H9 (cell line): ENCODE measurements at regions not wholly inside any gene's neighbourhood (a gene's known extent, or its start where the extent isn't known, plus 50 kb on each side); places are given as distances from the start of the nearest gene placed in this dataset.

ENCODE experiments used
- DNase-seq: peaks from one replicate; pipeline ENCODE4 v3.0.0-alpha.2; 2017
- H2AFZ ChIP-seq: one replicate; pipeline ENCODE4 v1.6.1; 2013; ENCODE audit warnings: mild to moderate bottlenecking, low read length, control low read depth, moderate library complexity
- H2AK5ac ChIP-seq: 2 replicates; pipeline ENCODE4 v1.6.1; 2013; ENCODE audit warnings: low read length, control low read depth, mixed read lengths; ENCODE audit not compliant: insufficient read length
- H2BK120ac ChIP-seq: one replicate; pipeline ENCODE4 v1.6.1; 2013; ENCODE audit warnings: low read depth, mild to moderate bottlenecking, low read length, control low read depth, inconsistent platforms; ENCODE audit not compliant: poor library complexity, severe bottlenecking
- H2BK12ac ChIP-seq: 2 replicates; pipeline ENCODE4 v1.6.1; 2013; ENCODE audit warnings: low read length, control low read depth, mixed read lengths, low read depth; ENCODE audit not compliant: insufficient read length
- H2BK15ac ChIP-seq: 2 replicates; pipeline ENCODE4 v1.6.1; 2013; ENCODE audit warnings: low read depth, low read length, control low read depth
- H2BK20ac ChIP-seq: one replicate; pipeline ENCODE4 v1.6.1; 2013; ENCODE audit warnings: low read depth, mild to moderate bottlenecking, low read length, control low read depth, inconsistent platforms; ENCODE audit not compliant: poor library complexity, severe bottlenecking
- H2BK5ac ChIP-seq: 2 replicates; pipeline ENCODE4 v1.6.1; 2013; ENCODE audit warnings: low read length, control low read depth, mixed read lengths; ENCODE audit not compliant: insufficient read length
- H3K14ac ChIP-seq: 2 replicates; pipeline ENCODE4 v1.6.1; 2013; ENCODE audit warnings: low read length, control low read depth; ENCODE audit not compliant: insufficient read depth
- H3K18ac ChIP-seq: 2 replicates; pipeline ENCODE4 v1.6.1; 2013; ENCODE audit warnings: low read depth, mild to moderate bottlenecking, mixed read lengths, low read length, control low read depth; ENCODE audit not compliant: insufficient read length
- H3K23ac ChIP-seq: 2 replicates; pipeline ENCODE4 v1.6.1; 2013; ENCODE audit warnings: low read length, control low read depth, mixed read lengths, low read depth; ENCODE audit not compliant: insufficient read length
- H3K23me2 ChIP-seq: 2 replicates; pipeline ENCODE4 v1.6.1; 2013; ENCODE audit warnings: low read depth, mild to moderate bottlenecking, mixed read lengths, low read length, control low read depth; ENCODE audit not compliant: insufficient read length, poor library complexity, severe bottlenecking
- H3K27ac ChIP-seq: 2 replicates; pipeline ENCODE4 v1.5.1; 2013; ENCODE audit warnings: low read length, control low read depth, mixed read lengths, low read depth; ENCODE audit not compliant: insufficient read length
- H3K27me3 ChIP-seq: 2 replicates; pipeline ENCODE4 v1.6.1; 2013; ENCODE audit warnings: low read length, control low read depth, inconsistent platforms; ENCODE audit not compliant: insufficient read depth
- H3K4ac ChIP-seq: 2 replicates; pipeline ENCODE4 v1.6.1; 2013; ENCODE audit warnings: low read depth, mild to moderate bottlenecking, control low read depth, inconsistent platforms, low read length, moderate library complexity
- H3K4me1 ChIP-seq: 2 replicates; pipeline ENCODE4 v1.6.1; 2013; ENCODE audit warnings: low read length, control low read depth, inconsistent platforms; ENCODE audit not compliant: insufficient read depth
- H3K4me2 ChIP-seq: 2 replicates; pipeline ENCODE4 v1.6.1; 2013; ENCODE audit warnings: low read length, control low read depth, mixed read lengths; ENCODE audit not compliant: insufficient read length, insufficient read depth
- H3K56ac ChIP-seq: 2 replicates; pipeline ENCODE4 v1.6.1; 2013; ENCODE audit warnings: low read depth, mild to moderate bottlenecking, mixed read lengths, low read length, control low read depth; ENCODE audit not compliant: insufficient read length
- H3K79me1 ChIP-seq: 2 replicates; pipeline ENCODE4 v1.6.1; 2013; ENCODE audit warnings: low read depth, mild to moderate bottlenecking, moderate library complexity, low read length, control low read depth, inconsistent platforms; ENCODE audit not compliant: insufficient read depth, poor library complexity, severe bottlenecking
- H3K79me2 ChIP-seq: 2 replicates; pipeline ENCODE4 v1.6.1; 2013; ENCODE audit warnings: low read length, control low read depth, inconsistent platforms; ENCODE audit not compliant: insufficient read depth
- H3K9ac ChIP-seq: 2 replicates; pipeline ENCODE4 v1.6.1; 2013; ENCODE audit warnings: low read length, control low read depth, mixed read lengths; ENCODE audit not compliant: insufficient read length; ENCODE audit errors: extremely low read depth
- H3K9me3 ChIP-seq: one replicate; pipeline ENCODE4 v1.6.1; 2013; ENCODE audit warnings: low read depth, low read length, inconsistent platforms; ENCODE audit not compliant: control insufficient read depth
- H3T11ph ChIP-seq: one replicate; pipeline ENCODE4 v1.6.1; 2013; ENCODE audit warnings: mild to moderate bottlenecking, low read length, control low read depth, inconsistent platforms
- H4K20me1 ChIP-seq: one replicate; pipeline ENCODE4 v1.6.1; 2013; ENCODE audit not compliant: control insufficient read depth, insufficient read length, insufficient read depth
- H4K5ac ChIP-seq: 2 replicates; pipeline ENCODE4 v1.6.1; 2013; ENCODE audit warnings: low read depth, mild to moderate bottlenecking, mixed read lengths, low read length, control low read depth; ENCODE audit not compliant: insufficient read length
- H4K8ac ChIP-seq: replicated peaks from 2 replicates; pipeline ENCODE4 v1.6.1; 2013; ENCODE audit warnings: low read length, control low read depth, mixed read lengths, low read depth; ENCODE audit not compliant: insufficient read length
- H4K91ac ChIP-seq: 2 replicates; pipeline ENCODE4 v1.6.1; 2013; ENCODE audit warnings: low read depth, mild to moderate bottlenecking, moderate library complexity, mixed read lengths, low read length, control low read depth; ENCODE audit not compliant: insufficient read length
- H3K27ac Mint-ChIP-seq, 3 experiments: 2 replicates in 2 of 3; 3 replicates in 1 of 3; pipeline ENCODE4 v1.8.0; 2020 to 2021; ENCODE audit warnings: mixed read lengths in 3 of 3, mild to moderate bottlenecking in 1 of 3, moderate library complexity in 1 of 3
- H3K27me3 Mint-ChIP-seq: 2 replicates; pipeline ENCODE4 v1.8.0; 2021; ENCODE audit warnings: low read depth, mild to moderate bottlenecking, moderate library complexity, mixed read lengths
- H3K36me3 Mint-ChIP-seq, 3 experiments: 2 replicates in 2 of 3; 3 replicates in 1 of 3; pipeline ENCODE4 v1.8.0; 2020 to 2021; ENCODE audit warnings: low read depth in 3 of 3, mixed read lengths in 3 of 3; ENCODE audit not compliant: insufficient read depth in 1 of 3
- H3K4me1 Mint-ChIP-seq, 2 experiments: 2 replicates each; pipeline ENCODE4 v1.8.0; 2020; ENCODE audit warnings: mixed read lengths in 2 of 2
- H3K4me3 Mint-ChIP-seq, 2 experiments: 2 replicates in 1 of 2; 3 replicates in 1 of 2; pipeline ENCODE4 v1.8.0; 2020 to 2021; ENCODE audit warnings: mild to moderate bottlenecking in 2 of 2, mixed read lengths in 2 of 2, moderate library complexity in 1 of 2
- H3K9me3 Mint-ChIP-seq, 2 experiments: 2 replicates in 1 of 2; 3 replicates in 1 of 2; pipeline ENCODE4 v1.8.0; 2020; ENCODE audit warnings: mild to moderate bottlenecking in 2 of 2, mixed read lengths in 2 of 2, moderate library complexity in 1 of 2
- WGBS: extraction: QIAGEN DNeasy Blood & Tissue Kit; methylation state at CpG from one replicate; pipeline ENCODE4 v1.1.7; 2013; ENCODE audit warnings: missing lambda C conversion rate, low lambda C conversion rate, mixed read lengths; ENCODE audit not compliant: insufficient read length; ENCODE audit errors: extremely low coverage; 5-methylcytosine and 5-hydroxymethylcytosine counted together
- TF ChIP-seq, protein P1 (sequence below): fragments of 200-600 bp; sonication (generic); conservative IDR thresholded peaks from 3 replicates; pipeline ENCODE4 v1.8.0; 2021; ENCODE audit warnings: antibody characterized with exemption, mild to moderate bottlenecking

- DNase-seq, result no peak
- no peaks in the 10 kb centered on the region for H3K23me2 ChIP-seq
- H3K4me2 ChIP-seq, result no peak overlapping the region
- H2AFZ ChIP-seq, result no peak overlapping the region
- H3K14ac ChIP-seq, result no peak overlapping the region
- no peak overlapping the region for H4K8ac ChIP-seq
- no peaks in the 10 kb centered on the region for H3K79me1 ChIP-seq
- no peak overlapping the region for H4K91ac ChIP-seq
- no peak overlapping the region for H2BK120ac ChIP-seq
- no peaks in the 10 kb centered on the region for H3K27me3 ChIP-seq
- no peaks in the 10 kb centered on the region; a peak in 1 of 5 replicates for H3K9me3 Mint-ChIP-seq
- no CpG with 5 or more reads among the region's 10 CpGs for WGBS
- no peaks in the 10 kb centered on the region for H3K36me3 Mint-ChIP-seq
- peaks cover 7% of the 10 kb centered on the region in 2 experiments; a peak in 2 of 4 replicates for H3K4me1 Mint-ChIP-seq
- no peak overlapping the region for H3K4ac ChIP-seq
- no peak overlapping the region for H3K4me3 Mint-ChIP-seq
- no peaks in the 10 kb centered on the region for H3K27me3 Mint-ChIP-seq
- H4K5ac ChIP-seq, result no peak overlapping the region
- H3K27ac Mint-ChIP-seq, result no peak overlapping the region; a peak in 2 of 7 replicates
- no peak overlapping the region for H3K9ac ChIP-seq
- H3K56ac ChIP-seq, result no peak overlapping the region
- TF ChIP-seq, protein P1, sequence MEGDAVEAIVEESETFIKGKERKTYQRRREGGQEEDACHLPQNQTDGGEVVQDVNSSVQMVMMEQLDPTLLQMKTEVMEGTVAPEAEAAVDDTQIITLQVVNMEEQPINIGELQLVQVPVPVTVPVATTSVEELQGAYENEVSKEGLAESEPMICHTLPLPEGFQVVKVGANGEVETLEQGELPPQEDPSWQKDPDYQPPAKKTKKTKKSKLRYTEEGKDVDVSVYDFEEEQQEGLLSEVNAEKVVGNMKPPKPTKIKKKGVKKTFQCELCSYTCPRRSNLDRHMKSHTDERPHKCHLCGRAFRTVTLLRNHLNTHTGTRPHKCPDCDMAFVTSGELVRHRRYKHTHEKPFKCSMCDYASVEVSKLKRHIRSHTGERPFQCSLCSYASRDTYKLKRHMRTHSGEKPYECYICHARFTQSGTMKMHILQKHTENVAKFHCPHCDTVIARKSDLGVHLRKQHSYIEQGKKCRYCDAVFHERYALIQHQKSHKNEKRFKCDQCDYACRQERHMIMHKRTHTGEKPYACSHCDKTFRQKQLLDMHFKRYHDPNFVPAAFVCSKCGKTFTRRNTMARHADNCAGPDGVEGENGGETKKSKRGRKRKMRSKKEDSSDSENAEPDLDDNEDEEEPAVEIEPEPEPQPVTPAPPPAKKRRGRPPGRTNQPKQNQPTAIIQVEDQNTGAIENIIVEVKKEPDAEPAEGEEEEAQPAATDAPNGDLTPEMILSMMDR, result no peak
- H3T11ph ChIP-seq, result no peak overlapping the region
- H3K79me2 ChIP-seq, result no peaks in the 10 kb centered on the region
- no peak overlapping the region for H2BK15ac ChIP-seq
- H3K18ac ChIP-seq, result no peak overlapping the region
- no peaks in the 10 kb centered on the region for H3K4me1 ChIP-seq
- no peaks in the 10 kb centered on the region for H4K20me1 ChIP-seq
- no peak overlapping the region for H3K23ac ChIP-seq
- no peaks in the 10 kb centered on the region for H3K9me3 ChIP-seq
- no peak overlapping the region for H2AK5ac ChIP-seq
- H2BK12ac ChIP-seq, result no peak overlapping the region
- H3K27ac ChIP-seq, result no peak overlapping the region
- no peak overlapping the region for H2BK20ac ChIP-seq
- no peak overlapping the region for H2BK5ac ChIP-seq
These were observed 168.0 kb upstream of the ZNF32 start for GRCh38 chr10:43816351-43817321.
